MM.1S (cell line): ENCODE measurements at regions not wholly inside any gene's neighbourhood (a gene's known extent, or its start where the extent isn't known, plus 50 kb on each side); places are given as distances from the start of the nearest gene placed in this dataset.

Experiments
- CTCF ChIP-seq: fragments of 300-600 bp; sonication (generic); IDR thresholded peaks from 2 replicates; pipeline ENCODE4 v1.5.1; 2016; ENCODE audit warnings: antibody characterized with exemption, low read length, mixed read lengths
- EZH2 ChIP-seq: fragments of 300-600 bp; sonication (generic); optimal IDR thresholded peaks from 2 replicates; pipeline ENCODE3; 2017; ENCODE audit warnings: low read depth, mild to moderate bottlenecking, antibody characterized with exemption, low read length, mixed read lengths
- EZH2phosphoT487 ChIP-seq: fragments of 300-600 bp; sonication (generic); IDR thresholded peaks from 2 replicates; pipeline ENCODE4 v1.6.1; 2018; ENCODE audit warnings: antibody characterized with exemption, low read length

DNA sequence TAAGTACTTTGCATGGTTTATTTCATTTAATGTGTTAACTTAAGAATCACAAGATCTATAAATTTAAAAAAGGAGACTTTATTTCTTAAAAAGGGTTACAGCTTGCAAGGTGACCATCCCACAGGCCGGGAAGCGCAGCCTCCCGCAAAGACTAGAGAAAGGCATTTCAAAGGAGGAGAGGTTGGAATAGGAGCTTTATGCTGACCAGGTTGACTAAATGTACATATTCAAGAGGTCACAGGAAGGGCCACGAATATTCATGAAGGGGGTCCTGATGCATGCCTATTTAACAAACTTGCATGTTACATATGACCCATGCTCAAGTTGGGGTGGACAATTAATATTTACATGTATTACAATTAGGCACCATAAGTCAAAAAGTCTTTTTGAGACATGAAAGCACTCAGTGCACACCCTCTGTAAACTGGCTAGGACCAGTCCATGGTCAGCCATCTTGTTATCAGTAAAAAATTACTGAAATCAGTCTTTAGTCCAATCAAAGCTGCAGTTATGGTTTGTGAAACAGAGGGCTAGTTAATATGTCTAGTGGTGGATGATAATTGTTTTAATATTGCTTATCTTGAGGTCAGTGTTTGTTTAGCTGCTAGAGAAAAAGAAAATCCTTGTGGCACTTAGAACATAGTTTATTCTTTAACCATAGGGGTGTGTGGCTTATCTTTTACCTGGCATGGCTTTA, 169.3 kb downstream of the KCNE4 start:
- TF ChIP-seq CTCF (no peak), EZH2 (no peak), EZH2phosphoT487 (no peak)
